ENCODE measurements at regions not wholly inside any gene's neighbourhood (a gene's known extent, or its start where the extent isn't known, plus 50 kb on each side); places are given as distances from the start of the nearest gene placed in this dataset.

DNA sequence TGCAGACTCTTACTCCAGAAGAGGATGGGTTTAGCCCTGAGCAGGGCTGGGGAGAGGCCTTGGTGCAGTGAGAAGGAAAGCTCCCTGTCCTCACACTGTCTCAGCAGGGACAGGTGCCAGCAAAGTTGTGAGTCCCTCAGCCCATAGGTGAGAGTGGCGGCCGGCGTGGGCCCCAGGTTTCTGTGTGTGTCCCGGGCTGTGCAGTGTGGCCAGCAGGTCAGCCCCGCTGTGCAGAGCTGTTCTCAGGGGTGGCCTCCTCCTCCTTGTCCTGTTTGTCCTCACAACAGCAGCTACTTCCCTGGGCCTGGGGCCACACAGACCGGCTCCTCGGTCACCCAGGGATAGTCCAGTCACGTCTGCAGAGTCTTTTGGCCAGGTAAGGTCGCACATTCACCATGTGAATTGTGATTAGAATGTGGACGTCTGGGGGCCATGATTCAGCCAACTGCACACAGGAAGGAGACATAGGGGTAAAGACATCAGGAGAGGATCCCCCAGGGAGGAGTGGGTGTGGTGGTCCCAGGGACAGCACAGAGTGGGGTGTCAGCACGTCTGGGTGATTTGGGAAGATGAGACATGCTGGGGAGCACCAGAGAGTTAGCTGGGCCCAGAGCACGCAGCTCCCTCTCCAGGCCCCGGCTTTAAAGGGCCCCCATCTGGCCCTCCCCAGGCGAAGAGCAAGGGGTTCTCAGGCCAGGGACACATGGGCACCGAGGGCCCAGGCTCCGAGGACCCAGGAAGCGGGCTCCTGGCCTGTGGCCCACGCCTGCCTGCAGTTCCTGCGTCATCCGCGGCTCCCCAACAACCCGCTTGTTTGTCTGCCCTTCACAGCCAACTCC lies 81.6 kb downstream of the MYEOV start:
- TF ChIP-seq CTCF (tag by site-specific recombination; IDR thresholded peaks at IDR 0.05) = no peak
- no peak for TF ChIP-seq ZNF112 (tag by site-specific recombination; IDR thresholded peaks at IDR 0.05)
- TF ChIP-seq PBX3 (CRISPR knock-in tag; IDR thresholded peaks at IDR 0.05) = no peak
- no peak for TF ChIP-seq ZNF248 (tag by site-specific recombination; IDR thresholded peaks at IDR 0.05)
- TF ChIP-seq ZBTB21 (tag by site-specific recombination; IDR thresholded peaks at IDR 0.05) = no peak
- TF ChIP-seq, protein P1, sequence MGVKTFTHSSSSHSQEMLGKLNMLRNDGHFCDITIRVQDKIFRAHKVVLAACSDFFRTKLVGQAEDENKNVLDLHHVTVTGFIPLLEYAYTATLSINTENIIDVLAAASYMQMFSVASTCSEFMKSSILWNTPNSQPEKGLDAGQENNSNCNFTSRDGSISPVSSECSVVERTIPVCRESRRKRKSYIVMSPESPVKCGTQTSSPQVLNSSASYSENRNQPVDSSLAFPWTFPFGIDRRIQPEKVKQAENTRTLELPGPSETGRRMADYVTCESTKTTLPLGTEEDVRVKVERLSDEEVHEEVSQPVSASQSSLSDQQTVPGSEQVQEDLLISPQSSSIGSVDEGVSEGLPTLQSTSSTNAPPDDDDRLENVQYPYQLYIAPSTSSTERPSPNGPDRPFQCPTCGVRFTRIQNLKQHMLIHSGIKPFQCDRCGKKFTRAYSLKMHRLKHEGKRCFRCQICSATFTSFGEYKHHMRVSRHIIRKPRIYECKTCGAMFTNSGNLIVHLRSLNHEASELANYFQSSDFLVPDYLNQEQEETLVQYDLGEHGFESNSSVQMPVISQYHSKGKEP (tag by site-specific recombination; IDR thresholded peaks at IDR 0.05) = no peak
- TF ChIP-seq SETDB1 (IDR thresholded peaks at IDR 0.05; ENCODE audit: insufficient read length, low read length) = no peak
- TF ChIP-seq ZSCAN18 (tag by site-specific recombination; IDR thresholded peaks at IDR 0.05) = no peak

Data from HEK293 (cell line).